T1000 (cell line): ENCODE measurements at regions not wholly inside any gene's neighbourhood (a gene's known extent, or its start where the extent isn't known, plus 50 kb on each side); places are given as distances from the start of the nearest gene placed in this dataset.
"Not testable (repeated sequence)": the region's sequence is repeated elsewhere in the genome, so short reads cannot be mapped to it uniquely, and the experiment has no call there.

Experiments
- DNase-seq: peaks from one replicate; lab custom pipeline; 2025; ENCODE audit warnings: mixed read lengths; lab: John Stamatoyannopoulos, UW

DNA sequence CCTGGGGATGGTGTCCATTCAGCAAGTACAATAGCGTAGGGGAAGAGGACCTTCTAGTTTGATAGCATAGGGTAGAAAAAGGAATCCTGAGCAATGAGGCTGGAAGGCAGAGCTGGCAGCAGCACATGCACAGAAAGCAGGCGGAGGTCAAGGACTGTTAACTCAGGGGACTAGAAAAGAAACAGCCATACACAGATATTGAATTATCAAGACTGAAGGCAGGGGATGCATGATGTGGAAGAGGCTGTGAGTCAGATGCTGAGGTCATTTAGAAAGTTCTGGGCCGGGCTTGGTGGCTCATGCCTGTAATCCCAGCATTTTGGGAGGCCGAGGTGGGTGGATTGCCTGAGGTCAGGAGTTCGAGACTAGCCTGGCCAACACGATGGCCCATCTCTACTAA is 65.6 kb downstream of the OPTC start:
- DNase-seq = peak; percentile 22

DNA sequence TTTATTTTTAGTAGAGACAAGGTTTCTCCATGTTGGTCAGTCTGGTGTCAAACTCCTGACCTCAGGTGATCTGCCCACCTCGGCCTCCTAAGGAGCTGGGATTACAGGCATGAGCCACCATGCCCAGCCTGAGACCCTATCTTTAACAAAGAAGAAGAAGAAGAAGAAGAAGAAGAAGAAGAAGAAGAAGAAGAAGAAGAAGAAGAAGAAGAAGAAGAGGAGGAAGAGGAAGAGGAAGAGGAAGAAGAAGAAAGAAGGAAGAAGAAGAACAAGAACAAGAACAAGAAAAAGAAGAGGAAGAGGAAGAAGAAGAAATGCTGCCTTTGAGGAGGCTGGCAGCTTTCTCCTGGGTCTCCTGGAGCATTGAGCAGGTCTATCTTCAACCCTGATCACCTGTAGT is 64.9 kb upstream of the ATP2B4 start:
- DNase-seq = not testable (repeated sequence)

DNA sequence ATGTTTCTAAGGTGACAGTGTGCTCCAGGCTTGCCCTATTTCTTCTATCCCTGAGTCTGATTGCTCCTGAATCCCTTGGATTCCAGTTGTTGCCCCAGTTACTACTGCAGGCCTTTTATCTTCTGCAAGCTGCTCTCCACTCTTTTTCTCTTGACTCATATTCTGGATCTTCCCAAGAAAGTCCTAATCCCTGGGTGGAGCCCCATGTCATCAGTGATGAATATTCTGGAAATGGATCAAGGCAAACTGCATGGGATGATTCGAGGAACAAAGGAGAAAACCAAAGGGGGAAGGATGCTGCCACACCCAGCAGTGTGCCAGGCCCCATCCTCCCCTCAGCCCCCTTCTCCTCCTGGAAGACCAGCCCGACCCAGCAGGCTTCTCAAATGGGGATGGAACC is 63.3 kb upstream of the ATP2B4 start:
- no peak for DNase-seq

DNA sequence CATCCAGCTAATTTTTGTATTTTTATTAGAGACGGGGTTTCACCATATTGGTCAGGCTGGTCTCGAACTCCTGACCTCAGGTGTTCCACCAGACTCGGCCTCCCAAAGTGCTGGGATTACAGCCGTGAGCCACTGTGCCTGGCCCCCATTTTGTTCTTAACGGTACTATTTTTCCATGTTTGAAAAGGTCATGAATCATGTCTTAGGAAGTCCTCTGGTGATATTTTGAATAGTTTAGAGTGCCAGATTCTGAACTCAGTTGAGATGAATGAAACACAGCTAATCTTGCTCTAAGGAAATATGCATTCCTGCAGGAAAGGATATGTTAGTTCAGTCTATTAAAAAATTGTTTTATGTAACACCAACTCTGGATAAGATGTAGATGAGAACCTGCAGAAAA is 62.6 kb upstream of the ATP2B4 start:
- no peak for DNase-seq

DNA sequence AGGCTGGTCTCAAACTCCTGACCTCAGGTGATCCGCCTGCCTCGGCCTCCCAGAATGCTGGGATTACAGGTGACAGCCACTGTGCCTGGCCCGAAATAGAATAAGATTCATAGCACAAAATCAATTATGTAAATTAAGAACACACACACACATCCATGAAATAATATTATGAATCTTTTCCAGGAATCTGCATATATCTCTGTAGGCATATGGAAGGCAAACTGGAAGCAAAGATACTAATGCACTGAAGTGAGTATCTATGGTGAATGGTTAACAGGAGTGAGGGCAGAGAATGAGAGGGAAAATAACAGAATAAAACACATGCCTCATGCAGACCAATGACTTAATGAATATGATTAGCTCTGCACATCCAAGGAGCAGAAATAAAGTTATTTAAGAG is 61.6 kb upstream of the ATP2B4 start:
- DNase-seq = no peak

DNA sequence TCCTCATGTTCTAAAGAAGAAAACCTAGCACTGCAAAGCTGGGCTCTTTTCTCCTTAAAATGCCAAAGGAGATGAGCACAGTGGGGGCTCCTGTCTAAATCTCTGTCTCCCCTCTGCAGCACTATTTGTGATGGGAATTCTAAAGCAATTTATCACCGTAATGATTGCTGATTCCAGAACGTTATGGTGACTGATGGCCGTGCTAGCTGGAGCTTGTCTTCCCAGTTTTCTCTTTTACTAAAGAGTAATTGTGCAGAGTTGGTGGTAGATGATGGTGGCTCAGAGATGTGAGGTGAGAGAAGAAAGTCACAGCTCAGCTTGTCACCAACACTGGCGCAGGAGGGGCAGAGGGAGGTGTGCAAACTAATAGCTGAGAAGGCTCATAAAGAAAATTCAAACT is 60.7 kb upstream of the ATP2B4 start:
- no peak for DNase-seq

DNA sequence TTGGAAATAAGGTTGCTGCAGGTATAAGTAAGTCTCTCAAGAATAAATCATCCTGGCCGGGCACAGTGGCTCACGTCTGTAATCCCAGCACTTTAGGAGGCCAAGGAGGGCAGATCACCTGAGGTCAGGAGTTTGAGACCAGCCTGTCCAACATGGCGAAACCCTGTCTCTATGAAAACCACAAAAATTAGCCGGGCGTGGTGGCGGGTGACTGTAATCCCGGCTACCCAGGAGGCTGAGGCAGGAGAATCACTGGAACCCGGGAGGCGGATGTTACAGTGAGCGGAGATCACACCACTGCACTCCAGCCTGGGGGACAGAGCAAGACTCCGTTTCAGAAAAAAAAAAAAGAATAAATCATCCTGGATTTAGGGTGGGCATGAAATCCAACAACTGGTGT is 59.7 kb upstream of the ATP2B4 start:
- not testable (repeated sequence) for DNase-seq

DNA sequence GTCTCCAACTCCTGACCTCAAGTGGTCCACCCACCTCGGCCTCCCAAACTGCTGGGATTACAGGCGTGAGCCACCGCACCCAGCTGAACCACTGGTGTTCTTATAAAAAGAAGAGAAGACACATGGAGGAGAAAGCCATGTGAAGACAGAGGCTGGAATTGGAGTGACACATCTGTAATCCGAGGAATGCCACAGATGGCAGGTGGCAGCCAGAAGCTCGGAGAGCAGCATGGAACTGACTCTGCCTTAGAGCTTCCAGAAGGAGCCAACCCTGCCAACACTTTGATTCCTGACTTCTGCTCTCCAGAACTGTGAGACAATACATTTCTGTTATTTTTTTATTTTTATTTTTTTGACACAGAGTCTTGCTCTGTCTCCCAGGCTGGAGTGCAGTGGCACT is 59.0 kb upstream of the ATP2B4 start:
- no peak for DNase-seq

DNA sequence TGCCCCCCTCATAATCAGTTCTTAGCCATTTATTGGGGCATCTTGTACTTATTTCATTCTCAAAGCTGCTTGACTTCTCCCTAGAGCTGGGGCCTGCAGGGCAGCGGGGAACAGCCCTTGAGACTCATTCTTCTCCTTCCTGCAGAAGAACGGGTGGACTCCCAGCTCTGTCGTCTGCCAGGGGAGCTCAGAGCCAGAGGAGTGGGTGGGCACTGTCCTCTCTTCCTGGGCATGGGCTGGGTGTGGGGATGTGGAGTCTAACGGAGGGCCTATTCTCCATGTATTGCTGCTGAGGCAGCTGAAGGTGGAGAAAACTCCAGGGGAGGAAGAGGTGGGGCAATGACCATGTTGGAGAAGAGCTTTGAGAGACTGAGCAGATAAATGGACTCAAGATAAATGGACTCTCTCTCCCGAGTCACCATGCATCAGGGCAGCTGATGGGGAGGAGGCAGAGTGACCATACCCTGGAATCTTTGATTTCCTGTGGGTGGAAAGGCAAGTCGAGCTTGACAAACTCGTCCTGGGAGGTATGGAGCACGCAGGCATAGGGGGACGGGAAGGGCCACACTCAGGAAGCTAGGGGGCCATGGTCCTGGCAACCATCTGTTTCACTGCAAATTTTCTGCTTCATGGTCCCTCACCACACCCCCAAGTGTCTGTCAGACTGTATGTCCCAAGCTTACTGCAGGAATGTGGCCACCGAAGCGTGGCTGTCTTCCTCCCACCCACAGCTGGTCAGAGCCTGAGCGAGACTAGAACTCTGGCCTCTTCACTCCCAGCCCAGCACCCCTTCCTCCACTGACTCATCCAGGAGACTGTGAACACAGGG is 56.9 kb upstream of the ATP2B4 start:
- no peak for DNase-seq

DNA sequence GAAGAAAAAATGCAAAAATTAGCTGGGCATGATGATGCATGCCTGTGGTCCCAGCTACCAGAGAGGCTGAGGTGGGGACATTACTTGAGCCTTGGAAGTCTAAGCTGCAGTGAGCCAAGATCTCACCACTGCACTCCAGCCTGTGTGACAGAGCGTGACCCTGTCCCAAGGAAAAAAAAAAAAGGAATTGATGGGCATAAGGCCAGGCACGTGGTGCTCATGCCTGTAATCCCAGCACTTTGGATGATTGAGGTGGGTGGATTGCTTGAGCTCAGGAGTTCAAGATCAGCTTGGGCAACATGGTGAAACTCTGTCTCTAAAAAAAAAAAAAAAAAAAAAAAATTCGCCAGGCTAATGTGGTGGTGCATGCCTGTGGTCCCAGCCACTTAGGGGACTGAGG is 55.8 kb upstream of the ATP2B4 start:
- DNase-seq = no peak

DNA sequence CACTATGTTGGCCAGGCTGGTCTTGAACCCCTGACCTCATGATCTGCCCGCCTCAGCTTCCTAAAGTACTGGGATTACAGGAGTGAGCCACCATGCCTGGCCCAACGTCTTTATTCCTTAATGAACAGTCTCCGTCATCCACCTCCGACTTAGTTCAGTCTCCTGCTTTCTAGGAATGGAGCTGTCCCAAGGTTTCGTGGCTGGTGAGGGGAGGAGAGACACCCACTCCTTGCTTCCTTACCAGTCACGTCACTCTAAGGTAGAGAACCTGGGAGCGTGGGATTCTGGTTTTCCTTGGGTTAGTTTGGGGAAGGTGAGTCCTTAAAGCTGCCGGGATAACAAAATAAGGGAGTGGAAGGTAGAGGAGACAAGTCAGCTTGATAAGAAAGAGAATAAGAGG is 55.0 kb upstream of the ATP2B4 start:
- no peak for DNase-seq

DNA sequence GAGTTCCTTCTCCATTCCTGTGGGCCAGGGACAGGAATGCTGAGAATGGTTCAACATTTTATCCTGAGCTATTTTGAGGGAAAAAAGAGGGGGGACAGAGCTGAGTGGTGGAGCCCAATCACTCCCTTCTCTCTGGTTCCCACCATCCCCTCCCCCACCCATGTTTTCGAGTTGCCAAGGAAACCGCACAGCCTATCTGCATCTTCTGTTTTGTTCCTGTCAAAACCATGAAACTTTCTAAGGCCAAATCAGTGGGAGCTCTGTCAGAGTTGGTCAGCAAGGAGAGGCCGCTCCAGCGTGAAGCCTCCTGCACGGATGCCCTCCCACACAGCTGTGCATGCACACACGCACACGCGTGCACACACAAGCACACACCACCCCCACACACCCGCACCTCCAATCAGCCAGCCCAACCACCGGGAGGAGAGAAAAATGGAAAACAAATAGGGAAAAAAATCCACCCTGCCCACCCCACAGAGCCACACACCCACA is 54.5 kb upstream of the ATP2B4 start:
- no peak for DNase-seq

DNA sequence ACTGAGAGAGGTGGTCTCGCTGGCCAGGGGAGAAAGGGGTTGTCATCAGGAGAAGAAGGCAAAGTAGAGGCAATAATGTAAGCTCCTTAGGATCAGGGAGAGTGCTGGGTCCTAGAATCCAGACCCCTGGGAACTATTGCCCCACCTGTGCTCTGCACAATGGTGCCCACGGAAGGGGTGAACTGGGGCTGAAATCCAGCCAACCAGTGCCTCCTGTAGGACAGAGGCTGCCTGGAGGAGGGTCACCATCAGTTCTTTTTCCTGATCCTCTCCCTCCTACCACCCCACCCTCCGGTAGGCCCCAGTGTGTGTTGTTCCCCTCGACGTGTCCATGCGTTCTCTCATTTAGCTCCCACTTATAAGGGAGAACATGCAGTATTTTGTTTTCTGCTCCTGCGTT is 52.9 kb upstream of the ATP2B4 start:
- DNase-seq = no peak
